T-helper 1 cell treated with Interleukin-12 subunit alpha and Interleukin-12 subunit beta and Interleukin-4 antibody, amounts not matched to agents 30 ng/mL and 1 ng/mL, for 36 hours (primary cell): ENCODE measurements at regions not wholly inside any gene's neighbourhood (a gene's known extent, or its start where the extent isn't known, plus 50 kb on each side); places are given as distances from the start of the nearest gene placed in this dataset.
"Not testable (repeated sequence)": the region's sequence is repeated elsewhere in the genome, so short reads cannot be mapped to it uniquely, and the experiment has no call there.

ENCODE experiments used
- intact Hi-C: fragments of 100-400 bp; cut with micrococcal nuclease; formaldehyde crosslinking; loops from one replicate; pipeline ENCODE4 v1.15.1; 2024

GRCh38 chr6:85752602-85753001 is 109.9 kb upstream of the SYNCRIP start:
- intact Hi-C loops: no loop called here

- intact Hi-C loops: no loop called here
Measured at GRCh38 chr6:85751374-85752055, 108.8 kb upstream of the SYNCRIP start.

GRCh38 chr6:85750146-85750545 is 107.5 kb upstream of the SYNCRIP start:
- intact Hi-C loops: not testable (repeated sequence)

- intact Hi-C loops: no loop called here
Measured at GRCh38 chr6:85749236-85749635, 106.5 kb upstream of the SYNCRIP start.

GRCh38 chr6:85747666-85748065 is 105.0 kb upstream of the SYNCRIP start:
- intact Hi-C loops: no loop called here

GRCh38 chr6:85747093-85747492 is 104.4 kb upstream of the SYNCRIP start:
- intact Hi-C loops: no loop called here

- intact Hi-C loops: no loop called here
Measured at GRCh38 chr6:85744433-85744970, 101.8 kb upstream of the SYNCRIP start.

GRCh38 chr6:85726206-85726605 is 83.5 kb upstream of the SYNCRIP start:
- intact Hi-C loops: no loop called here

- intact Hi-C loops: no loop called here
Measured at GRCh38 chr6:85715797-85716196, 73.1 kb upstream of the SYNCRIP start.

- intact Hi-C loops: no loop called here
Measured at GRCh38 chr6:85714893-85715530, 72.3 kb upstream of the SYNCRIP start.

- intact Hi-C loops: no loop called here
Measured at GRCh38 chr6:85712346-85712745, 69.7 kb upstream of the SYNCRIP start.

- intact Hi-C loops: not testable (repeated sequence)
Measured at GRCh38 chr6:85707515-85708145, 64.9 kb upstream of the SYNCRIP start.

GRCh38 chr6:85706272-85706671 is 63.6 kb upstream of the SYNCRIP start:
- intact Hi-C loops: no loop called here

GRCh38 chr6:85705220-85705619 is 62.5 kb upstream of the SYNCRIP start:
- intact Hi-C loops: no loop called here

- intact Hi-C loops: no loop called here
Measured at GRCh38 chr6:85703406-85703805, 60.7 kb upstream of the SYNCRIP start.
